SU-DHL-6 (cell line): ENCODE measurements at regions not wholly inside any gene's neighbourhood (a gene's known extent, or its start where the extent isn't known, plus 50 kb on each side); places are given as distances from the start of the nearest gene placed in this dataset.

Experiments
- EZH2phosphoT487 ChIP-seq: fragments of 200-600 bp; sonication (generic), shearing (Covaris generic); conservative IDR thresholded peaks from 2 replicates; pipeline ENCODE4 v1.6.1; 2018; ENCODE audit warnings: mild to moderate bottlenecking, antibody characterized with exemption, low read length, moderate library complexity, mixed read lengths
- TF ChIP-seq, protein P1 (sequence below): fragments of 200-600 bp; sonication (generic); IDR thresholded peaks from one replicate; pipeline ENCODE4 v1.5.1; 2017; ENCODE audit warnings: antibody characterized with exemption, mild to moderate bottlenecking, low read length, moderate library complexity; ENCODE audit not compliant: insufficient read depth, poor library complexity, severe bottlenecking

GRCh38 chr3:79985816-79986215, 218.0 kb upstream of the ROBO1 start:
- TF ChIP-seq EZH2phosphoT487: no peak
- TF ChIP-seq, protein P1, sequence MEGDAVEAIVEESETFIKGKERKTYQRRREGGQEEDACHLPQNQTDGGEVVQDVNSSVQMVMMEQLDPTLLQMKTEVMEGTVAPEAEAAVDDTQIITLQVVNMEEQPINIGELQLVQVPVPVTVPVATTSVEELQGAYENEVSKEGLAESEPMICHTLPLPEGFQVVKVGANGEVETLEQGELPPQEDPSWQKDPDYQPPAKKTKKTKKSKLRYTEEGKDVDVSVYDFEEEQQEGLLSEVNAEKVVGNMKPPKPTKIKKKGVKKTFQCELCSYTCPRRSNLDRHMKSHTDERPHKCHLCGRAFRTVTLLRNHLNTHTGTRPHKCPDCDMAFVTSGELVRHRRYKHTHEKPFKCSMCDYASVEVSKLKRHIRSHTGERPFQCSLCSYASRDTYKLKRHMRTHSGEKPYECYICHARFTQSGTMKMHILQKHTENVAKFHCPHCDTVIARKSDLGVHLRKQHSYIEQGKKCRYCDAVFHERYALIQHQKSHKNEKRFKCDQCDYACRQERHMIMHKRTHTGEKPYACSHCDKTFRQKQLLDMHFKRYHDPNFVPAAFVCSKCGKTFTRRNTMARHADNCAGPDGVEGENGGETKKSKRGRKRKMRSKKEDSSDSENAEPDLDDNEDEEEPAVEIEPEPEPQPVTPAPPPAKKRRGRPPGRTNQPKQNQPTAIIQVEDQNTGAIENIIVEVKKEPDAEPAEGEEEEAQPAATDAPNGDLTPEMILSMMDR: no peak
